ENCODE measurements at regions not wholly inside any gene's neighbourhood (a gene's known extent, or its start where the extent isn't known, plus 50 kb on each side); places are given as distances from the start of the nearest gene placed in this dataset.

DNA sequence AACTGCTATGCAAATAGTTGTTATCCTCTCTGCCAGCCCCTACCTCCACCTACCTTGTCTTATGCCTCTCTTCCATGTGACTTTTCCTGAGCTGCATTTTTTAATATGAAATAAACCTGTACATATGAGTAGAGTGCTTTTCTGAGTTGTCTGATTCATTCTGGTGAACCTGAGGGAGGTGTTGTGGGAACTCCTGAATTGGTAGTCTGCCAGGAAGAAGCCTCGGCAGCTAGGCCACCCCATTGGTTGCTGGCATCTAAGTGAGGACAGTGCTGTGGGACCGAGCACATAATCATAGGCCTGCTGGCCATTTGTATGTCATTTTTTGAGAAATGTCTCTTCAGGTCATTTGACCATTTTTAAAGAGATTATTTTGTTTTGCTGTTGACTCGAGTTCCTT is 1146.8 kb downstream of the UQCRFS1 start:
- no peak for TF ChIP-seq YY1 (IDR thresholded peaks at IDR 0.05; ENCODE audit: insufficient read depth, insufficient read length)
- no peak for TF ChIP-seq ZNF274 (IDR thresholded peaks at IDR 0.05; ENCODE audit: low read depth, low read length)

Data from NT2/D1 (cell line).